HepG2 (cell line): ENCODE measurements at regions not wholly inside any gene's neighbourhood (a gene's known extent, or its start where the extent isn't known, plus 50 kb on each side); places are given as distances from the start of the nearest gene placed in this dataset.

Experiments
- JUND ChIP-seq: sonication (generic); formaldehyde crosslinking; IDR thresholded peaks from 2 replicates; pipeline ENCODE4 v1.8.0; 2022; ENCODE audit warnings: mild to moderate bottlenecking, missing genetic modification reagents
- SP2 ChIP-seq: sonication (generic); formaldehyde crosslinking; IDR thresholded peaks from 2 replicates; pipeline ENCODE4 v1.5.1; 2020; ENCODE audit warnings: mild to moderate bottlenecking, missing genetic modification reagents
- ZBTB39 ChIP-seq: sonication (generic); formaldehyde crosslinking; IDR thresholded peaks from 2 replicates; pipeline ENCODE4 v1.5.0; 2020; ENCODE audit warnings: missing genetic modification reagents
- ZNF704 ChIP-seq: sonication (generic); formaldehyde crosslinking; IDR thresholded peaks from 2 replicates; pipeline ENCODE4 v1.8.1; 2023; ENCODE audit warnings: mild to moderate bottlenecking, inconsistent platforms, moderate library complexity, missing genetic modification reagents, borderline replicate concordance
- TF ChIP-seq, protein P1 (sequence below): sonication (generic); formaldehyde crosslinking; IDR thresholded peaks from 2 replicates; pipeline ENCODE4 v1.5.0; 2020; ENCODE audit warnings: mild to moderate bottlenecking, missing genetic modification reagents, moderate library complexity

DNA sequence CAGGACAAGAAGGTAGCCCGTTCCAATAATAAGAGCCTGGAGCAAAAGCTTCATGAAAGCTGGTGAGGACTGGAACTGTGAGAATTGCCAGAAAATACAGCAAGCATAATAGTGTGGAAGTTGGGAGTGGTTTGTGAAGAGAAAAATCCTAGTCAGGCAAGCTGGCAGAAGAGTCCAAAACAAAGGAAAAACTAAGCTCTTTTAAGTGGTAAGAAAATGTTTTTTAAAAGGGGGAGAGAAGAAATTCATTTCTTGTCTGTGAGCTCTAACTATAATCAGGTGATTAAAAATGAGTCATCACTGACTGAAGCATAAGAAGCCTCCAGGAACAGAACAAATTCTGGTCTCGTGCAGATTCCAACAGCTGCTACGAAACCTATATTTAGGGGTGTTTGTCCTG is 102.6 kb downstream of the CAAP1 start:
- TF ChIP-seq JUND (CRISPR knock-in tag) (no peak), ZBTB39 (no peak), SP2 (CRISPR knock-in tag) (no peak), ZNF704 (CRISPR knock-in tag) (no peak)
- TF ChIP-seq, protein P1, sequence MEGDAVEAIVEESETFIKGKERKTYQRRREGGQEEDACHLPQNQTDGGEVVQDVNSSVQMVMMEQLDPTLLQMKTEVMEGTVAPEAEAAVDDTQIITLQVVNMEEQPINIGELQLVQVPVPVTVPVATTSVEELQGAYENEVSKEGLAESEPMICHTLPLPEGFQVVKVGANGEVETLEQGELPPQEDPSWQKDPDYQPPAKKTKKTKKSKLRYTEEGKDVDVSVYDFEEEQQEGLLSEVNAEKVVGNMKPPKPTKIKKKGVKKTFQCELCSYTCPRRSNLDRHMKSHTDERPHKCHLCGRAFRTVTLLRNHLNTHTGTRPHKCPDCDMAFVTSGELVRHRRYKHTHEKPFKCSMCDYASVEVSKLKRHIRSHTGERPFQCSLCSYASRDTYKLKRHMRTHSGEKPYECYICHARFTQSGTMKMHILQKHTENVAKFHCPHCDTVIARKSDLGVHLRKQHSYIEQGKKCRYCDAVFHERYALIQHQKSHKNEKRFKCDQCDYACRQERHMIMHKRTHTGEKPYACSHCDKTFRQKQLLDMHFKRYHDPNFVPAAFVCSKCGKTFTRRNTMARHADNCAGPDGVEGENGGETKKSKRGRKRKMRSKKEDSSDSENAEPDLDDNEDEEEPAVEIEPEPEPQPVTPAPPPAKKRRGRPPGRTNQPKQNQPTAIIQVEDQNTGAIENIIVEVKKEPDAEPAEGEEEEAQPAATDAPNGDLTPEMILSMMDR: no peak
